ENCODE measurements at regions not wholly inside any gene's neighbourhood (a gene's known extent, or its start where the extent isn't known, plus 50 kb on each side); places are given as distances from the start of the nearest gene placed in this dataset.
"Not testable (repeated sequence)": the region's sequence is repeated elsewhere in the genome, so short reads cannot be mapped to it uniquely, and the experiment has no call there.

DNA sequence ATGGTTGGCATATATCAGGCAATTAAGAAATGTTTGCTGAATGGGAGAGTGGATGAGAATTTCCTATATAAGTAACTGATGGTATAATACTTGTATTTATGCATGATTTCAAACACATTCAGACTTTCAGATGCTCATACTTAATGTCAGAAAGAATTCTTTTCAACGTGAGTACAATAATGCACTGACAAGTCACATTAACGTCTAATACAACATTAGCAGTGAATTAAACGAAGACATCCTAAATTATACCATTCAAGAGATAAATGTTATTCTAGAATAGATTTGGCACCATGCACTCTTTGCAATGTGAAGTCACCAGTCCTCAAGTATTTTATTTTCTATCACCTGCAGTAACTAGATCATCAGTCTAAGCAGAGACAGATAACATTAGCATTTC is 712.9 kb downstream of the TLE1 start:
- DNase-seq (ENCODE audit: insufficient read length, low spot score) (no peak), FAIRE-seq (peak; percentile 69)
- TF ChIP-seq POLR2A (IDR thresholded peaks at IDR 0.05; ENCODE audit: low read depth, low read length), result no peak

DNA sequence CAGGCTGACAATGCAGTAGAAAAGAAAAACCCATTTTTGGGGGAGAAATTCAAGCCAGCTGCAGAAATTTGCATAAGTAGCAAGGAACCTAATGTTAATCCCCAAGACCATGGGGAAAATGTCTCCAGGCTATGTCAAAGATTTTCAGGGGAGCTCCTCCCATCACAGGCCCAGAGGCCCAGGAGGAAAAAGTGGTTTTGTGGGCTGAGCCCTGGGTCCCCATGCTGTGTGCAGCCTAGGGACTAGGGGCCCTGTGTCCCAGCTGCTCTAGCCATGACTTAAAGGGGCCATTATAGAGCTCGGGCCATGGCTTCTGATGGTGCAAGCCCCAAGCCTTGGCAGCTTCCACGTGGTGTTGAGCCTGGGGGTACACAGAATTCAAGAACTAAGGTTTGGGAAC is 719.0 kb downstream of the TLE1 start:
- not testable (repeated sequence) for DNase-seq (ENCODE audit: insufficient read length, low spot score); FAIRE-seq

DNA sequence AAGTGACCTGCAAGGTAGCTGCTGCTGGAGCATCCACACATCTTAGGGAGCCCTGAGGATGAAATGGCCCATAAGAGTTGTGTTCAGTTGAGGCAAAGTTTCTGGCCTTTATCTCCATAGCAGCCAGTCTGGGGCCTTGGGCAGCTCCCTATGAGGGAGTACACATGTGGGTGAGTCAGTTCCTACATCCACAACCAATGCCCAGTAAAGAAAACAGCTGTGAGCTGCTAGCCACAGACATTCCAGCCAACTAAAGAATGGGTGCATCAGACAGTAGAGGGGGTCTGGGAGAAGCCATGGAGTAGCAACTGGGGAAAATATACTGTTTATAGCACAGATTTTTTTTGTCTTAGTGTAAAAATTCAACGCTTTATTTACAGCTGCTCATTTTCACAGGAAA is 720.7 kb downstream of the TLE1 start:
- peak; percentile 82 for FAIRE-seq
- no peak for TF ChIP-seq POLR2A (IDR thresholded peaks at IDR 0.05; ENCODE audit: low read depth, low read length)
- DNase-seq (ENCODE audit: insufficient read length, low spot score), result peak; percentile 28

DNA sequence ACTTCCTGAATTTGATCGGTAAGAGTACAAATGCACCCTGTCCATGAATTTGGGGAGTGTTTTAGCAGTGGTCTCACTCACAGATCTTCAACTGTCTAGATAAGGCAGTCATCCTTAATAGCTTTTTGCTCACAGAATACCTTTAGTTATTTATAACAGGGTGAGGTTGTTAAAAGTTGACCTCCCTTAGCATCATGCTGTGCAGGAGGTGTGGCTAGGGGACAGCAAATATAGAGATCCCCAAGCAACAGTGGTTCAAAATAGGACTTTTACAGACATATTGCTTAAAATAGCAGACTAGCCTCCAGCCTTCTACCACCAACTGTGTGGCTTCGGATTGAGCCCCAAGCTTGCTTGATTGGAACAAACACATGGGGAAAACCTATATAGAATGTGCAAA is 724.4 kb downstream of the TLE1 start:
- no peak for TF ChIP-seq POLR2A (IDR thresholded peaks at IDR 0.05; ENCODE audit: low read depth, low read length)
- DNase-seq (ENCODE audit: insufficient read length, low spot score) (no peak), FAIRE-seq (no peak)

DNA sequence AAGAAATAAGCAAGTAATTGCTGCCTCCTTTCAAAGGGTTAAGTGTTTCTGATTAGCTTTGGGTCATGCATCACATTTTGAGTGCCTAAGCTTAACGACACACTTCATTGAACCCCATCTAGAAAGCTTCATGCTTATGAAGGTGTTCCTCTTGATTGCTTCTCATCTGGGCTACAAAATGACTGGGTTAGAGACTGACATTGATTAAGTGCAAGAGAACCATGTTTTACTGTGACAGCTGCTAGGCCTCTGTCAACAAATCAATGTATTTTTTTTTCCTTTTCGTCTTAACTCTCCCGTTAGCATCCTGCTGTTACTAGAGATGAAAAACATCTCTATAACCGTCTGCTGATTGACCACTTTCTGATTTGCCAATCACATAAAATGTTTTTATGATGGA is 725.0 kb downstream of the TLE1 start:
- no peak for DNase-seq (ENCODE audit: insufficient read length, low spot score)
- FAIRE-seq, result no peak

DNA sequence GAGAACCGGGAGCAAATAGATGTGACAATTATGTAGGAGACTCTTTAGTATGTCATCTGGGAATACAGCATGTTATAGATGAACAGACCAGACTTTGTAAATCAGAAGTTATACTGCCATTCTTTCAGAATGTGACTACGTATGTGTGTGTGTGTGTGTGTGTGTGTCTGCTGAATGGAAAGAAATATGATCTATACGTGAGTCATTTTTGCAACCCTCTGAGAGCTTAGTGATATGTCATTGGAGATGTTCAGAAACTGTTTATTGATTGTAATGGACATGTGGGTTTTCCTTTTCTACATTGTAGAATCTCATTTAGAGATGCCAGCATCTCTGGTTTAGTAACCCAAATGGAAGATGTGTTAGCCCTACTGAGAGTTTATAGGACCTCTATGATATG is 731.5 kb downstream of the TLE1 start:
- no peak for TF ChIP-seq POLR2A (IDR thresholded peaks at IDR 0.05; ENCODE audit: low read depth, low read length)
- FAIRE-seq, result peak; percentile 48
- DNase-seq (ENCODE audit: insufficient read length, low spot score), result no peak

More for the DNA sequence above, 725.0 kb downstream of the TLE1 start:
- no peak for TF ChIP-seq POLR2A (IDR thresholded peaks at IDR 0.05; ENCODE audit: low read depth, low read length)

DNA sequence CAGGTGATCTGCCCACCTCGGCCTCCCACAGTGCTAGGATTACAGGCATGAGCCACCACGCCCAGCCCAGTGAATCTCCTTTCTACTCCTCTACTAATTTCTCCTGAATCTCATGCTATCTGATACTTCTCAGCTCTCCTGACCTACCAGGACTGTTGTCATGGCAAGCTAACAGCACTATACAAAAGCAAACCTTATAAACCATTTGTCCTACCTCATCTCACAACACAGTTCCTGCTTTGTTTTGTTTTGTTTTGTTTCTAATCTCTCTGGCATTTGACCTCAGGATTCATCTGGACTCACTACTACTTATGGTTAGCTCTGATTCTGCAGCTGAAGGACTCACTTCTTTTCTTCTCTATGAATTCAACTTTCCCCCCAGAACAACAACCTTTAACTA is 734.8 kb downstream of the TLE1 start:
- FAIRE-seq (peak; percentile 65), DNase-seq (ENCODE audit: insufficient read length, low spot score) (no peak)
- no peak for TF ChIP-seq POLR2A (IDR thresholded peaks at IDR 0.05; ENCODE audit: low read depth, low read length)

DNA sequence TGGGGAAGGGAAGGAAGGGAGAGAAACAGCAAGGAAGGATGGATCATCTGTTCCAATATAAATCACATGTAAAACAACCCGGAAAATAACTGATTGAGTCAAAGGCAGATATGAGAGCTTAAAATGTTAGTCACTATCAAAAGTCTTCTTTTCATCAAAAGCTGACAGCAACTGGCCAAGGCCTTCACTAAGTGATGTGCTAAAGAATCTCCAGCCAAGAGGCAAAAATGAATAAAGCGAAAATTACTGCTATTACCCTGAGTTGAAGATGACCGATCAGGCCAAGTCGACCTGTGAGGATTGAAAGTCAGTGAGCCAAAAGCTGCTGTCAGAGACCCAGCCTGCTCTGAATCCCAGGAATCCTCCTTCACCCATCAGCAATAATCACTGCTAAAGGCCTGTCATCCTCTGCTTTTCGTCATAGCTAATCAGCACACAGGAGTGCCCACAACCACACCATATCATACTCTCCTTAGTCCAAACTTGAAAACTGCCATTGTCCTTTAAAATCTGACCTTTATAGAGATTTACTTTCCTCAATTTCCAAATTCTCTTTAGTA is 736.9 kb downstream of the TLE1 start:
- FAIRE-seq (peak; percentile 62), DNase-seq (ENCODE audit: insufficient read length, low spot score) (no peak)
- no peak for TF ChIP-seq POLR2A (IDR thresholded peaks at IDR 0.05; ENCODE audit: low read depth, low read length)

DNA sequence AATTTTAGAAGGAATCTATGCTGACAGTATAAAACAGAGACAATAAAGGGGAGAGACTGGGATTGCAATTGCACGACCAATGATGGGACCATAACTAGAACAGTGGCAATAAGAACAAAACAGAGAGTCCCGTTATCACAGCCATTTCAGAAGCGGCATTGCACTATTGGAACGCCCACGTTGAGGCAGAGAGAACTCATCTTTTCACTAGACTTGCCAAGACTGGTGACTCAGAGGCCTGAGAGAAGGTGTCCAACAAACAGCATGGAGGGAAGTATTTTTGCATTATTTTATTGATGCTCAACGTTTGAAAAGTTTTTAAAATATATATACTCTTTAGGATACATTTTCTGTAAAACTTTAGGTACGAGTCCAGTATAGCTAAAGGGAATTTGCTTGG is 737.7 kb downstream of the TLE1 start:
- no peak for DNase-seq (ENCODE audit: insufficient read length, low spot score)
- TF ChIP-seq POLR2A (IDR thresholded peaks at IDR 0.05; ENCODE audit: low read depth, low read length), result no peak
- FAIRE-seq, result peak; percentile 30

DNA sequence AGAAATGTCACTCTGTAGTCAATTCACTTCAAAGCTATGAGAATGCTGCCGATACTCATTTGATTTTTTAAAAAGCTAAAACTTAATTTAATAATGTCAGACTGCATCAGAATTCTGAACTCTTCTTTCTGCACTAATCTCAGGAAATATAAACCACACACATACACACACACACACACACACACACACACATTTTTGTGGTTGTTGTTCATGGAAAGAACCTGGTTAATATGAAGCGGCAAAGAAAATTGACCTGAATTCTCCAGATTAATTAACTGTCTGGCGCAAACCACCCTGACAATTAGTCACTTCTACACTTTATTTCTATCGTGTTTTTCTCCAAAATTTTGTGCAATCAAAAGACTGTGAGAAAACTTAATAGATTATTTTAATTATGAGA is 740.5 kb downstream of the TLE1 start:
- FAIRE-seq, result no peak
- DNase-seq (ENCODE audit: insufficient read length, low spot score), result no peak
- no peak for TF ChIP-seq POLR2A (IDR thresholded peaks at IDR 0.05; ENCODE audit: low read depth, low read length)

DNA sequence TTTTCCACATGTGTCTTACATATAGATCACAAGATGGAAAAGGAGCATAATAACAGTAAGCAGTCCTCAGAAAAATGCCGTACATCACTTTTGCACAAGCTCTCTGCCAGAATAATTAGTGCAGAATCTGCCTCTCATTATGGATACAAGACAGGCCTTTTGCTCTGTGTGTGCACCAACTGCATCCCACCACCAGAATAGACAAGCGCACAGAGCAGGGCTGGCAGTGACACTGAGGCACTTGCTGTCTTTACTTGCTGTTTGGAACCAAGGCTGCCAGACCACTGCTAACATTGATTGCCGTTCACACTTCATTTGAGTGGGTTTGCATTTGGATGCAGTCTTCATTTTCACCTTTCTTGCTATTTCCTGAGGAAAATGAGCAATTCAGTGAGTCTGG is 741.3 kb downstream of the TLE1 start:
- DNase-seq (ENCODE audit: insufficient read length, low spot score), result no peak
- no peak for TF ChIP-seq POLR2A (IDR thresholded peaks at IDR 0.05; ENCODE audit: low read depth, low read length)
- FAIRE-seq, result peak; percentile 77

DNA sequence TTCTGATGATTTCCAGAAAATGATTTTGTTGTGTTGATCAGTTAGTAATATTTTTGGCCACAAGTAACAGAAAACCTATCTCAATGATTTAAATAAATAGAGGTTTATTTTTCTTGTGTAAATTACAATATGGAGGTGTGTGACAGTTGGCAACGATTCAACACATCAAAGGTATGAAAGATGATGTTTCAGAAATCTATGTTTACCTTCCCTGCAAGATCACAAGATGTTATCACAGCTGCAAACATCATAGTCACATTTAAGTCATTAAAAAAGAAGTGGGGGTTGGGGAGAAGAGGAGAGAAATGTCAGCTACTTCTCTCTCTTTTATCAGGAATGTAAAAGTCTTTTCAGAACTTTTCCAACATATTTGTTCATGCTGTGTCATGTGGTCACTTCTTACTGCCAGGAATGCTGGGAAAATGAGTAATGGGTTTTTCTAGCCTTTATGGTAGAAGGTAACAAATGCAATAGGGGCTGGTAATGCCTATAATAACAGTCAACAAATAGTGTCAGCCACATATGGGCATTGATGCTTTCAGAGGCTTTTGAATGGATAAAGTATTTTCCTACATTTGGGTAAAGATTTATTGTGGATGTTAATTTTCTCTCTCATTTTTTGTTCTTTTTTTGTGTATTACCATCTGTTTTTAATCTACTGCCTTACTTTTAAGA is 742.7 kb downstream of the TLE1 start:
- no peak for DNase-seq (ENCODE audit: insufficient read length, low spot score)
- FAIRE-seq, result no peak
- TF ChIP-seq POLR2A (IDR thresholded peaks at IDR 0.05; ENCODE audit: low read depth, low read length), result no peak

DNA sequence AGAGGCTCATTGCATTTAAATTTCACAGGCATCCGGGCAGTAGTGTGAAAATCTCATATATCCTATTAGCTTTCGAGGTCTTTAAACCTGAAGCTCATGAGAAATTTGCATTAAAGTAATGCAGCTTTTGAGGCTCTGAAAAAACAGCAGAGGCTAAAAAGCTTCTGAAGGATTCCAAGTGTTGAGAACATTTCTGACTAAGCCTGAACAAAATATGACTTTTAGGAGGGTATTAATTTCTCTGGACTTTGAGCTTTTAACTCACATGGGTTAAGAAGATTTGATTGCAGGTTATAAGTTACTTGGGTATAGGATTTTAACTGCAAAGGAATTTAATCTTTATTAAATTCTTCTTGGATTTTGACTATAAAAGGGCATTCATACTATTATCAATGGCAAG is 743.9 kb downstream of the TLE1 start:
- TF ChIP-seq POLR2A (IDR thresholded peaks at IDR 0.05; ENCODE audit: low read depth, low read length), result no peak
- no peak for DNase-seq (ENCODE audit: insufficient read length, low spot score)
- FAIRE-seq, result no peak

DNA sequence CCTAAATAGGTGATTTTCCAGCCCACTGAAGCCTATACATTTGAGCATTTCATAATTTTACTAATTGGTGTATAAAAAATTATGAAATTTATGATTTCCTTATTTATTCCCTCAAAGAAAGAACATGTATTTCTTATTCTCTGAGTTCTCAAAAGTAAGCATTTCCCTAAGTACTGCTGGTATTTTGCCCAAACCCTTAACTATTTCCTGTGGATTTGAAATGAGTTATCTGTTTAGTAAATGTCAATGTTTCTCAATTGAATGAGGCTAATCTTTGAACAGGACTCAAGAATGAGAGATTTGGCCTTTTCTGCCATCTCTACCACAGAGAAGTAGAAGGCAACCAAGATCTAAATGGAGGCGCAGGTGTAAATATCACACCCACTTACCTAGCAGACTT is 751.7 kb downstream of the TLE1 start:
- TF ChIP-seq POLR2A (IDR thresholded peaks at IDR 0.05; ENCODE audit: low read depth, low read length), result no peak
- no peak for FAIRE-seq
- DNase-seq (ENCODE audit: insufficient read length, low spot score), result no peak

DNA sequence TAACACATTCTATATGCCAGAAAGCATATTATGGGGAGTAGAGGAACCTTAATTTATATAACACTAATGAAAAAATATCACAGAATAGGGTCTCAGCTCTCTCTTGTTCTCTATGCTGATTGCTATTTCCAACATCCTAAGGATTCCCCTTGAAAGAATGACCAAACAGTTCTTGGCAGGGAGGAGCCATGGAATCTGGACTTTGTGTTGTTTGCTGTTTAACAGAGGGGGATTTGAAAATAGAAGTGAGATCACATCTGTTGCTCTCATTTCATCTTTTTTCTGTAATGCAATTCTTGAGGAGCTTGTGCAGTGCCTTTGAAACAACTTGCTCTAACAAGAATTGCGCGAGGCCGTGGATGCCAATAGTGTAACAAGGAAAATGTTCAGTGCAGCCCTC is 755.3 kb downstream of the TLE1 start:
- FAIRE-seq, result no peak
- no peak for DNase-seq (ENCODE audit: insufficient read length, low spot score)
- no peak for TF ChIP-seq POLR2A (IDR thresholded peaks at IDR 0.05; ENCODE audit: low read depth, low read length)

Measured in H54 (cell line).